ENCODE measurements at regions not wholly inside any gene's neighbourhood (a gene's known extent, or its start where the extent isn't known, plus 50 kb on each side); places are given as distances from the start of the nearest gene placed in this dataset.

- TF ChIP-seq, protein P1, sequence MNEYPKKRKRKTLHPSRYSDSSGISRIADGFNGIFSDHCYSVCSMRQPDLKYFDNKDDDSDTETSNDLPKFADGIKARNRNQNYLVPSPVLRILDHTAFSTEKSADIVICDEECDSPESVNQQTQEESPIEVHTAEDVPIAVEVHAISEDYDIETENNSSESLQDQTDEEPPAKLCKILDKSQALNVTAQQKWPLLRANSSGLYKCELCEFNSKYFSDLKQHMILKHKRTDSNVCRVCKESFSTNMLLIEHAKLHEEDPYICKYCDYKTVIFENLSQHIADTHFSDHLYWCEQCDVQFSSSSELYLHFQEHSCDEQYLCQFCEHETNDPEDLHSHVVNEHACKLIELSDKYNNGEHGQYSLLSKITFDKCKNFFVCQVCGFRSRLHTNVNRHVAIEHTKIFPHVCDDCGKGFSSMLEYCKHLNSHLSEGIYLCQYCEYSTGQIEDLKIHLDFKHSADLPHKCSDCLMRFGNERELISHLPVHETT (CRISPR knock-in tag; conservative IDR thresholded peaks at IDR 0.05) = no peak
- TF ChIP-seq, protein P2, sequence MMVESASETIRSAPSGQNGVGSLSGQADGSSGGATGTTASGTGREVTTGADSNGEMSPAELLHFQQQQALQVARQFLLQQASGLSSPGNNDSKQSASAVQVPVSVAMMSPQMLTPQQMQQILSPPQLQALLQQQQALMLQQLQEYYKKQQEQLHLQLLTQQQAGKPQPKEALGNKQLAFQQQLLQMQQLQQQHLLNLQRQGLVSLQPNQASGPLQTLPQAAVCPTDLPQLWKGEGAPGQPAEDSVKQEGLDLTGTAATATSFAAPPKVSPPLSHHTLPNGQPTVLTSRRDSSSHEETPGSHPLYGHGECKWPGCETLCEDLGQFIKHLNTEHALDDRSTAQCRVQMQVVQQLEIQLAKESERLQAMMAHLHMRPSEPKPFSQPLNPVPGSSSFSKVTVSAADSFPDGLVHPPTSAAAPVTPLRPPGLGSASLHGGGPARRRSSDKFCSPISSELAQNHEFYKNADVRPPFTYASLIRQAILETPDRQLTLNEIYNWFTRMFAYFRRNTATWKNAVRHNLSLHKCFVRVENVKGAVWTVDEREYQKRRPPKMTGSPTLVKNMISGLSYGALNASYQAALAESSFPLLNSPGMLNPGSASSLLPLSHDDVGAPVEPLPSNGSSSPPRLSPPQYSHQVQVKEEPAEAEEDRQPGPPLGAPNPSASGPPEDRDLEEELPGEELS (CRISPR knock-in tag; IDR thresholded peaks at IDR 0.05) = 0 out of 2 replicates have a peak, but pooled peaks have one; percentile 40
- peak; percentile 86 for TF ChIP-seq FOSL1 (CRISPR knock-in tag; IDR thresholded peaks at IDR 0.05; ENCODE audit: borderline replicate concordance)
- 0 out of 2 replicates have a peak, but pooled peaks have one; percentile 47 for TF ChIP-seq PRDM10 (CRISPR knock-in tag; IDR thresholded peaks at IDR 0.05; ENCODE audit: low read depth)
- TF ChIP-seq NBN (conservative IDR thresholded peaks at IDR 0.05) = no peak
- TF ChIP-seq NCOR1 (IDR thresholded peaks at IDR 0.05; ENCODE audit: borderline replicate concordance, low read length) = peak; percentile 28; the same call in 1 of the 2 replicates
- TF ChIP-seq HHEX (CRISPR knock-in tag; IDR thresholded peaks at IDR 0.05) = 0 out of 2 replicates have a peak, but pooled peaks have one; percentile 37
- TF ChIP-seq PBX2 (CRISPR knock-in tag; IDR thresholded peaks at IDR 0.05) = peak; percentile 47; the same call in 1 of the 2 replicates
- peak; percentile 67; the same call in 1 of the 2 replicates for TF ChIP-seq MIER3 (CRISPR knock-in tag; IDR thresholded peaks at IDR 0.05; ENCODE audit: borderline replicate concordance)
- TF ChIP-seq ZBTB33 (CRISPR knock-in tag; IDR thresholded peaks at IDR 0.05) = peak; percentile 38; the same call in 1 of the 2 replicates
- peak; percentile 33; the same call in 1 of the 2 replicates for TF ChIP-seq ELF1 (CRISPR knock-in tag; IDR thresholded peaks at IDR 0.05)
- no peak for TF ChIP-seq ZNF296 (CRISPR knock-in tag; conservative IDR thresholded peaks at IDR 0.05)
- TF ChIP-seq ZNF670 (CRISPR knock-in tag; IDR thresholded peaks at IDR 0.05; ENCODE audit: borderline replicate concordance) = 0 out of 2 replicates have a peak, but pooled peaks have one; percentile 41
- no peak for TF ChIP-seq ZBTB20 (CRISPR knock-in tag; IDR thresholded peaks at IDR 0.05; ENCODE audit: borderline replicate concordance, low read depth)
- peak; percentile 24; the same call in 1 of the 2 replicates for TF ChIP-seq ZBTB21 (CRISPR knock-in tag; IDR thresholded peaks at IDR 0.05)
Observed at GRCh38 chr2:78967294-78967693, 58.2 kb upstream of the REG3G start (continued).

All from HepG2 (cell line).